Subcutaneous abdominal adipose tissue (tissue), 5 donors: ENCODE measurements at regions not wholly inside any gene's neighbourhood (a gene's known extent, or its start where the extent isn't known, plus 50 kb on each side); places are given as distances from the start of the nearest gene placed in this dataset.

Experiments
- H3K27ac ChIP-seq: one replicate; pipeline ENCODE4 v1.7.0; 2013; ENCODE audit warnings: low read depth, mild to moderate bottlenecking, inconsistent platforms, low read length, moderate library complexity
- H3K27me3 ChIP-seq, 5 donors: one replicate each; pipeline ENCODE4 v1.7.0; 2013; ENCODE audit warnings: low read length in 5 of 5, inconsistent platforms in 1 of 5; ENCODE audit not compliant: control insufficient read depth in 5 of 5, insufficient read depth in 4 of 5
- H3K36me3 ChIP-seq, 5 donors: one replicate each; pipeline ENCODE4 v1.7.0; 2013; ENCODE audit warnings: low read length in 5 of 5; ENCODE audit not compliant: control insufficient read depth in 5 of 5, insufficient read depth in 5 of 5
- H3K4me1 ChIP-seq, 5 donors: one replicate each; pipeline ENCODE4 v1.7.0; 2013; ENCODE audit warnings: low read length in 5 of 5, mild to moderate bottlenecking in 3 of 5, moderate library complexity in 1 of 5; ENCODE audit not compliant: control insufficient read depth in 5 of 5, insufficient read depth in 5 of 5
- H3K4me3 ChIP-seq, 5 donors: one replicate each; pipeline ENCODE4 v1.7.0; 2013; ENCODE audit warnings: low read length in 5 of 5, low read depth in 1 of 5
- H3K9ac ChIP-seq, 5 donors: one replicate each; pipeline ENCODE4 v1.7.0; 2013; ENCODE audit warnings: low read length in 5 of 5, mild to moderate bottlenecking in 4 of 5, moderate library complexity in 3 of 5
- H3K9me3 ChIP-seq, 5 donors: one replicate each; pipeline ENCODE4 v1.7.0; 2013; ENCODE audit warnings: low read length in 5 of 5; ENCODE audit not compliant: control insufficient read depth in 5 of 5
- donor health status: healthy.
- donor health status: healthy.
- donor health status: healthy.
- donor health status: healthy.
- donor health status: healthy.

DNA sequence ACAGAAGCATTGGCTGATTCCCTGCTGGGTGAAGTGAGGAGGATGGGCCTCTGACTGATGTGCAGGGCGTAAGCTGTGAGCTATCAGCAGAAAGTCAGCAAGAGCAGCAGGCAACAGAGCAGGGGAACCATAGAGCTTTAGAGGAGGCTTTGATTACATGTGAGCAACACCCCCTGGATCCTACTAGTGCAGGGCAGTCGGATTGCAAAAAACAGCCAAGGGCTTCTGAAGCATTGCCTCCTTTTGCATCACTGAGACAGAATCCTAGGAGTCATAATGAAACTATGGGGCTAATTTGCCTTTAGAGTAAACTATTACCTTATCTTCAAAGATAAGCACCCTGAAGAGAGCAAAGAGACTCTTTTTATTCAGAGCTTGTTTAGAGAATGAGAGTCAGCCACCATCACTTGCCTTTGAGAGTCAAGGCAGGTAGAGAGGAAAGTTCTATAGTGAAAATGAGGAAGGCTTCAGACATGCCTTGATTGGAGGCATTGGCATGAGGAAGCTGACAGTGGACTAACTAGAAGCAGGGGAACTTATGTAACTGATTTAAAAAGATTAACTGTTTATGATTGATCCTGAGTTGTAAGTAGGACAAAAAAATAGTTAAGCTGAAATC, 420.3 kb downstream of the PDHA2 start:
- Histone ChIP-seq H3K9me3 (peaks cover 0 to 3% (median 0%) of the 10 kb centered on the region in 5 donors), H3K4me3 (no peak overlapping the region)

GRCh38 chr4:96262057-96262456, 422.2 kb downstream of the PDHA2 start:
- Histone ChIP-seq H3K27me3 (no peaks in the 10 kb centered on the region), H3K4me3 (no peak overlapping the region), H3K9me3 (no peaks in the 10 kb centered on the region), H3K4me1 (no peaks in the 10 kb centered on the region), H3K36me3 (no peaks in the 10 kb centered on the region), H3K27ac (no peak overlapping the region), H3K9ac (no peak overlapping the region)

More for the DNA sequence above, 420.3 kb downstream of the PDHA2 start:
- Histone ChIP-seq H3K27ac (no peak overlapping the region), H3K4me1 (no peaks in the 10 kb centered on the region), H3K27me3 (no peaks in the 10 kb centered on the region), H3K36me3 (no peaks in the 10 kb centered on the region), H3K9ac (no peak overlapping the region)

DNA sequence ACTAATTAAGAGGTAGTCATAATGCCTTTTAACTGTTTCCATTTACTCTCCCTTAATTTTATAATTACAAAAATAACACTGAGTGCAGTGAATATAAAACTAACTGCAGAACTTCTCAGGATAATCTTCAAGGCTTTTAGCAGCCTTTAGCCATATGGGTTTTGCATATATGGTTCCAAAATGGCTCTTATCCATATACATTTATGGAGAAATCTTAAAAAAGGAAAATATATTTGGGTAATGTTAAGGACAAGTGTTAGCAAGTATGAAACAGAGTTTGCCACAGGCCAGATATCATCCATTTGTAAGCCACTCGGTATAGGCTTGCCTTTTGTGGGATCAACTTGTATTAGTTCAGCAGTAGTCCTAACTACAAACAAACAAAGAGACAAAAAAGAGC, 423.4 kb downstream of the PDHA2 start:
- Histone ChIP-seq H3K27ac (no peak overlapping the region), H3K9ac (no peak overlapping the region), H3K9me3 (no peaks in the 10 kb centered on the region), H3K4me1 (no peaks in the 10 kb centered on the region), H3K4me3 (no peak overlapping the region), H3K36me3 (no peaks in the 10 kb centered on the region), H3K27me3 (no peaks in the 10 kb centered on the region)

GRCh38 chr4:96264941-96265463, 425.1 kb downstream of the PDHA2 start:
- Histone ChIP-seq H3K9ac (no peak overlapping the region), H3K9me3 (no peaks in the 10 kb centered on the region), H3K4me3 (no peak overlapping the region), H3K27ac (no peak overlapping the region), H3K27me3 (no peaks in the 10 kb centered on the region), H3K36me3 (no peaks in the 10 kb centered on the region), H3K4me1 (no peaks in the 10 kb centered on the region)

DNA sequence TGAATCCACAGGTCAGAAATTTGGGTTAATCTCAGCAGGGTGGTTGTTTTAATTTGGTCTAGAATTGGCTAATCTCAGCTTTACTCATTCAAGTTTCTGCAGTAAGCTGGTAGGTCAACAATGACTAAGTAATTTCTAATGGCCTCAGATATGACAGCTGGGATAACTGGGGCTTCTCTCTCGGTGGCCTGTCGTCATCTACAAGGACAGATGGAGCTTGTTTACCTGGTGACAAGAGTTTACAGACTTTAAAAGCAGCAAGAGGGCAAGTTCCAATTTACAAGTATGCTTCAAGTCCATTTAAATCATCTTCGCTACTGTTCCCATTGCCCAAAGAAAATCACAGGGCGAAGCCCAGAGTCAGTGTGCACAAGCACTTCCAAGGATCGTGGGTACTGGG, 453.9 kb downstream of the PDHA2 start:
- H3K27me3 ChIP-seq: no peaks in the 10 kb centered on the region
- no peaks in the 10 kb centered on the region for H3K9me3 ChIP-seq
- H3K27ac ChIP-seq: no peak overlapping the region
- no peaks in the 10 kb centered on the region for H3K4me1 ChIP-seq
- no peak overlapping the region for H3K9ac ChIP-seq
- no peaks in the 10 kb centered on the region for H3K36me3 ChIP-seq
- H3K4me3 ChIP-seq: no peak overlapping the region

GRCh38 chr4:96295143-96295741, 455.3 kb downstream of the PDHA2 start:
- no peaks in the 10 kb centered on the region for H3K9me3 ChIP-seq
- H3K27ac ChIP-seq: no peak overlapping the region
- H3K9ac ChIP-seq: no peak overlapping the region
- H3K4me3 ChIP-seq: no peak overlapping the region
- H3K36me3 ChIP-seq: no peaks in the 10 kb centered on the region
- H3K27me3 ChIP-seq: no peaks in the 10 kb centered on the region
- H3K4me1 ChIP-seq: no peaks in the 10 kb centered on the region

- H3K27ac ChIP-seq: no peak overlapping the region
- no peak overlapping the region for H3K4me3 ChIP-seq
- no peaks in the 10 kb centered on the region for H3K4me1 ChIP-seq
- H3K9me3 ChIP-seq: no peaks in the 10 kb centered on the region
- no peaks in the 10 kb centered on the region for H3K27me3 ChIP-seq
- H3K9ac ChIP-seq: no peak overlapping the region
- H3K36me3 ChIP-seq: no peaks in the 10 kb centered on the region
Measured at GRCh38 chr4:96301715-96302114, 461.8 kb downstream of the PDHA2 start.

DNA sequence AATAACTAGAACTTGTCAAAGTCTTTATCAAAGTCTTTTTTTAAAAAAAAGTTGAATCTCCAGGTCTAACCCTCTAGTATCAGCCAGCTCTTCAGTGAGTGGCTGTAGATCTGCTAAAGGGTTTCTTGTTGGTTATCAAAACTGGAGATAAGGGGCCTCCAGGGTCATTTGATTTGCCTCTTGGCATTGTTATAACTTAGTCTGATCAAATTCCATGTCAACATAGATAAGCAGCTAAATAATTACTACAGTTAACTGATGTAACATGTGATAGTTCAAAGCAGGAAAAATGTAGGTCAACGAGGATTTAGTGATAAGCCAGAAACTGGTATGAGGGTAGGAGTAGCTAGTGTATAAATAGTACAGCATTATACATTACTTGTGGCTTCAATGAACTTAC, 465.1 kb downstream of the PDHA2 start:
- Histone ChIP-seq H3K4me1 (no peaks in the 10 kb centered on the region), H3K36me3 (no peaks in the 10 kb centered on the region), H3K4me3 (no peak overlapping the region), H3K9me3 (peaks cover 0 to 3% (median 0%) of the 10 kb centered on the region in 5 donors), H3K27ac (no peak overlapping the region), H3K27me3 (no peaks in the 10 kb centered on the region), H3K9ac (no peak overlapping the region)

GRCh38 chr4:96312046-96312685, 472.3 kb downstream of the PDHA2 start:
- Histone ChIP-seq H3K27me3 (no peaks in the 10 kb centered on the region), H3K9ac (peak overlapping the region in 2 of 5 donors; percentile 43 to 47), H3K36me3 (no peaks in the 10 kb centered on the region), H3K27ac (no peak overlapping the region), H3K9me3 (peaks cover 0 to 3% (median 0%) of the 10 kb centered on the region in 5 donors), H3K4me1 (peaks cover 0 to 6% (median 0%) of the 10 kb centered on the region in 5 donors), H3K4me3 (peak overlapping the region; percentile 43 to 73 (median 56))

DNA sequence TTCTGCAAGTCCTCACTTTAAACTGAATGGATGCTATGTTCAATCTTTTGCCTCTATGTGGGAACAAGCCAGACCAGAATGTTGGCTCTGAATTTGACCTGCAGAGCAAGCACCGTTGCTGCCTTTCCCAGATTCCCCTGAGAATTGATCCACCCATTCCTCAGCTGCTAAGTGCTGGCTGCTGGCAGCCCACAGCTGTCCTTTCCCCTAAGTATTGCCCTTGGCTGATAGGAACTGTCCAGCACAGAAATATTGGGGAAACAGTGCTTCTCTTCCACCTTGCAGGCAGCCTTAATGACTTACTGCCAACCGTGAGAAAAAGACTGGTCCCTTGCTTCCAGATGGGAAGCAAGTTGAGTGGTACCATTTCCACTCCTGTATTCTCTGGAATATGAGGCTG, 475.9 kb downstream of the PDHA2 start:
- H3K27ac ChIP-seq: no peak overlapping the region
- peaks cover 0 to 6% (median 0%) of the 10 kb centered on the region in 5 donors for H3K4me1 ChIP-seq
- H3K9ac ChIP-seq: no peak overlapping the region
- H3K4me3 ChIP-seq: no peak overlapping the region
- H3K9me3 ChIP-seq: no peaks in the 10 kb centered on the region
- H3K36me3 ChIP-seq: no peaks in the 10 kb centered on the region
- no peaks in the 10 kb centered on the region for H3K27me3 ChIP-seq
